22Rv1 (cell line): ENCODE measurements at regions not wholly inside any gene's neighbourhood (a gene's known extent, or its start where the extent isn't known, plus 50 kb on each side); places are given as distances from the start of the nearest gene placed in this dataset.

Experiments used
- CTCF ChIP-seq: fragments of 450-650 bp; IDR thresholded peaks from 2 replicates; pipeline ENCODE4 v1.5.1; 2017; ENCODE audit warnings: mild to moderate bottlenecking
- ZFX ChIP-seq: fragments of 450-650 bp; IDR thresholded peaks from 2 replicates; pipeline ENCODE4 v1.6.1; 2017; ENCODE audit warnings: antibody characterized with exemption, borderline replicate concordance

GRCh38 chr13:105984236-105984635, 551.2 kb downstream of the EFNB2 start:
- TF ChIP-seq CTCF (no peak), ZFX (no peak)
